ENCODE measurements at regions not wholly inside any gene's neighbourhood (a gene's known extent, or its start where the extent isn't known, plus 50 kb on each side); places are given as distances from the start of the nearest gene placed in this dataset.

DNA sequence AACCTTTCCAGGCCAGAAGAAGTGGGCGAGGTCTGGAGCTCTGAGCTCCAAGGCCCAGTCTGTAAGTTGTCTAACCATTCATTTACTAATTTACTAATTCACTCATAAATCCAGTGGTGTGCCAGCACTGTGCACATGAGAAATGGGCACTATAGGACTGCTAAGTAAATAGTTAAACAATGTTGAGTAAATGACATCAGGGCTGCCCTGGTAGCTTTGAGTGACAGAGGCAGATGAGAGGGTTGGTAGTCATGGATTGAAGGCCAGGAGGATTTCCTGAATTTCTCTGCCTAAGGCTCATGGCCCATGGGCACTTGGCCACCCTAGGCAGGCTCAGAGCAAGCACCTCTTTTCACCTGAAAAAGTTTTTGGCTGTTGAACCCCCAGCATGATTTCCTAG lies 216.9 kb upstream of the RXFP2 start:
- TF ChIP-seq, protein P1, sequence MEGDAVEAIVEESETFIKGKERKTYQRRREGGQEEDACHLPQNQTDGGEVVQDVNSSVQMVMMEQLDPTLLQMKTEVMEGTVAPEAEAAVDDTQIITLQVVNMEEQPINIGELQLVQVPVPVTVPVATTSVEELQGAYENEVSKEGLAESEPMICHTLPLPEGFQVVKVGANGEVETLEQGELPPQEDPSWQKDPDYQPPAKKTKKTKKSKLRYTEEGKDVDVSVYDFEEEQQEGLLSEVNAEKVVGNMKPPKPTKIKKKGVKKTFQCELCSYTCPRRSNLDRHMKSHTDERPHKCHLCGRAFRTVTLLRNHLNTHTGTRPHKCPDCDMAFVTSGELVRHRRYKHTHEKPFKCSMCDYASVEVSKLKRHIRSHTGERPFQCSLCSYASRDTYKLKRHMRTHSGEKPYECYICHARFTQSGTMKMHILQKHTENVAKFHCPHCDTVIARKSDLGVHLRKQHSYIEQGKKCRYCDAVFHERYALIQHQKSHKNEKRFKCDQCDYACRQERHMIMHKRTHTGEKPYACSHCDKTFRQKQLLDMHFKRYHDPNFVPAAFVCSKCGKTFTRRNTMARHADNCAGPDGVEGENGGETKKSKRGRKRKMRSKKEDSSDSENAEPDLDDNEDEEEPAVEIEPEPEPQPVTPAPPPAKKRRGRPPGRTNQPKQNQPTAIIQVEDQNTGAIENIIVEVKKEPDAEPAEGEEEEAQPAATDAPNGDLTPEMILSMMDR (IDR thresholded peaks at IDR 0.05; ENCODE audit: extremely low read depth in 1 of 2, insufficient read depth in 1 of 2, low read depth in 1 of 2, low read length in 2 of 2): no peak
- TF ChIP-seq, protein P2, sequence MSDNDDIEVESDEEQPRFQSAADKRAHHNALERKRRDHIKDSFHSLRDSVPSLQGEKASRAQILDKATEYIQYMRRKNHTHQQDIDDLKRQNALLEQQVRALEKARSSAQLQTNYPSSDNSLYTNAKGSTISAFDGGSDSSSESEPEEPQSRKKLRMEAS (IDR thresholded peaks at IDR 0.05; ENCODE audit: insufficient read depth, insufficient read length): no peak

All from endothelial cell of umbilical vein (primary cell).